Right cardiac atrium (tissue), 5 donors: ENCODE measurements at regions not wholly inside any gene's neighbourhood (a gene's known extent, or its start where the extent isn't known, plus 50 kb on each side); places are given as distances from the start of the nearest gene placed in this dataset.

ENCODE experiments used
- ATAC-seq, 2 donors: fragments of 200-7000 bp; cut with Tn5 transposase; one replicate each; pipeline versions ENCODE4 v1.8.0 to v1.9.1; 2020; ENCODE audit warnings: moderate library complexity in 2 of 2, mild to moderate bottlenecking in 1 of 2
- DNase-seq, 3 donors: peaks; one replicate each; pipeline ENCODE4 v3.0.0-alpha.2; 2020
- H3K27ac ChIP-seq: one replicate; pipeline ENCODE4 v1.5.1; 2013; ENCODE audit warnings: mild to moderate bottlenecking, low read length, control low read depth, moderate library complexity
- H3K27me3 ChIP-seq: one replicate; pipeline ENCODE4 v1.6.1; 2013; ENCODE audit not compliant: control insufficient read depth, insufficient read depth
- H3K4me1 ChIP-seq: one replicate; pipeline ENCODE4 v1.6.1; 2013; ENCODE audit warnings: low read length; ENCODE audit not compliant: control insufficient read depth, insufficient read depth
- H3K4me3 ChIP-seq: one replicate; pipeline ENCODE4 v1.5.1; 2013; ENCODE audit warnings: low read length, control low read depth
- H3K9me3 ChIP-seq: one replicate; pipeline ENCODE4 v1.6.1; 2013; ENCODE audit warnings: low read length; ENCODE audit not compliant: control insufficient read depth
- WGBS: extraction: QIAGEN DNeasy Blood & Tissue Kit; methylation state at CpG from one replicate; pipeline ENCODE4 v1.1.7; 2013; 5-methylcytosine and 5-hydroxymethylcytosine counted together
- intact Hi-C, 4 donors: fragments of 100-400 bp; cut with DNase I; formaldehyde crosslinking; loops; one replicate each; pipeline versions ENCODE4 v1.11.0 to v1.14.0; 2022 to 2023
- donor health status: healthy with polysubstance abuse.
- donor health status: DM: no; HTN: yes; CAD: no.
- donor health status: DM: no; HTN: no; CAD: no.
- donor health status: DM: no; HTN: yes; CAD: no; lungs with severe emphysema.
- donor health status: DM: yes; HTN: yes; CAD: no.

DNA sequence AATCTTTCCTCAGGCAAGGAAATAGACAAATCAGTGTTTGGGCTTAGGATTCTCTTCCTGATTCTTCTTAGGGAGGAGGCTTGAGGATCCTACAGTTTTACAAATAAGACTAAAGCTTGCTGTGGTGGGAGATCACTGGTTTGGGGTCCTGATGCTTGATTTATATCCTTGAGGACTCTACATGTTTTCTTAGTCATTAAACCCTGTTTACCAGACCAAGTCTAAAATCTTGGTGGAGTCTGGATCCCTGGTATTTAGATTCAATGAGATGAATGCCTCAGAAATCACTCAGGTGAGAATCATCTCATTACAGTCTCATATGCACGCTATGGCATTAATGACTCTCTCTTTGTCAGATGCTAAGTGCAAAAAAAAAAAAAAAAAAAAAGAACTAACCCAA is 304.3 kb upstream of the SALL1 start:
- no peaks in the 10 kb centered on the region for H3K27me3 ChIP-seq
- intact Hi-C loops: no loop called here
- H3K4me1 ChIP-seq: no peaks in the 10 kb centered on the region
- no peak for ATAC-seq
- no peaks in the 10 kb centered on the region for H3K9me3 ChIP-seq
- 82% methylated on average over 1 of the region's 1 CpG for WGBS
- H3K27ac ChIP-seq: no peak overlapping the region
- H3K4me3 ChIP-seq: no peak overlapping the region
- DNase-seq: no peak

GRCh38 chr16:51453251-51453650 is 302.2 kb upstream of the SALL1 start:
- intact Hi-C loops: no loop called here
- Histone ChIP-seq H3K4me3 (no peak overlapping the region), H3K4me1 (no peaks in the 10 kb centered on the region), H3K27ac (no peak overlapping the region), H3K9me3 (no peaks in the 10 kb centered on the region), H3K27me3 (no peaks in the 10 kb centered on the region)
- WGBS: 69% methylated on average over 1 of the region's 1 CpG
- no peak for ATAC-seq
- DNase-seq: no peak

GRCh38 chr16:51450909-51451308 is 299.8 kb upstream of the SALL1 start:
- Histone ChIP-seq H3K4me3 (no peak overlapping the region), H3K9me3 (no peaks in the 10 kb centered on the region), H3K27ac (no peak overlapping the region), H3K4me1 (no peaks in the 10 kb centered on the region), H3K27me3 (no peaks in the 10 kb centered on the region)
- WGBS: 65% methylated on average over 3 of the region's 3 CpGs
- intact Hi-C loops: no loop called here
- no peak for DNase-seq
- ATAC-seq: no peak

GRCh38 chr16:51450376-51450775 is 299.3 kb upstream of the SALL1 start:
- intact Hi-C loops: no loop called here
- no peak for ATAC-seq
- 36% methylated on average over 7 of the region's 7 CpGs for WGBS
- H3K9me3 ChIP-seq: no peaks in the 10 kb centered on the region
- DNase-seq: no peak
- H3K27ac ChIP-seq: no peak overlapping the region
- no peaks in the 10 kb centered on the region for H3K27me3 ChIP-seq
- no peak overlapping the region for H3K4me3 ChIP-seq
- no peaks in the 10 kb centered on the region for H3K4me1 ChIP-seq

- H3K4me3 ChIP-seq: no peak overlapping the region
- no peak for DNase-seq
- 24% methylated on average over 8 of the region's 8 CpGs for WGBS
- ATAC-seq: no peak
- intact Hi-C loops: no loop called here
- H3K9me3 ChIP-seq: no peaks in the 10 kb centered on the region
- no peaks in the 10 kb centered on the region for H3K4me1 ChIP-seq
- H3K27me3 ChIP-seq: no peaks in the 10 kb centered on the region
- H3K27ac ChIP-seq: no peak overlapping the region
Observed at GRCh38 chr16:51449441-51449840, 298.4 kb upstream of the SALL1 start.

GRCh38 chr16:51445250-51445649 is 294.2 kb upstream of the SALL1 start:
- intact Hi-C loops: no loop called here
- no peak for DNase-seq
- no peak overlapping the region for H3K4me3 ChIP-seq
- H3K4me1 ChIP-seq: no peaks in the 10 kb centered on the region
- no peaks in the 10 kb centered on the region for H3K9me3 ChIP-seq
- no peak for ATAC-seq
- no peak overlapping the region for H3K27ac ChIP-seq
- H3K27me3 ChIP-seq: no peaks in the 10 kb centered on the region
- WGBS: 60% methylated on average over 4 of the region's 4 CpGs

DNA sequence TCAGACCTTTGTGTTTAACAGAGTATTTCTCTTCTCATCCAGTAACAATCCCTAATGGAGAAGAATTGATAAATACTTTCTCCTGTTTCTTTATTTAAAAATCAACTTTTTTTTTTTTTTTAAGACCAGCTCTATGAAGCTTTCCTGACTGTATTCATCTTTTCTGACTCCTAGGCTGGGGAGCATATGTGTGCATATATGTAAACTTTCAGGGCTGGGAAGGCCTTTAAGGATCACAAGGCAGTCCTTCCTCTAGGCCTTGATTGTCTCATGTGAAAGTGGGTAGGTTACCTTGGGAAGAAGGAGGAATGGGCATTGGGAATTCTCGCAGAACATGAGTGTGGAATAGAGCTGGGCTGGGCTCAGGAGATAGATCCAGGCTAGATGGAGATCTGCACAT is 292.9 kb upstream of the SALL1 start:
- Histone ChIP-seq H3K4me3 (no peak overlapping the region), H3K27ac (no peak overlapping the region), H3K27me3 (peaks cover 4% of the 10 kb centered on the region), H3K9me3 (no peaks in the 10 kb centered on the region), H3K4me1 (no peaks in the 10 kb centered on the region)
- 85% methylated on average over 1 of the region's 1 CpG for WGBS
- DNase-seq: no peak
- intact Hi-C loops: no loop called here
- no peak for ATAC-seq

GRCh38 chr16:51442141-51442870 is 291.2 kb upstream of the SALL1 start:
- intact Hi-C loops: no loop called here
- H3K9me3 ChIP-seq: no peaks in the 10 kb centered on the region
- DNase-seq: no peak
- H3K27ac ChIP-seq: no peak overlapping the region
- ATAC-seq: no peak
- H3K4me3 ChIP-seq: no peak overlapping the region
- H3K4me1 ChIP-seq: no peaks in the 10 kb centered on the region
- WGBS: 64% methylated on average over 8 of the region's 8 CpGs
- H3K27me3 ChIP-seq: peaks cover 4% of the 10 kb centered on the region

- DNase-seq (no peak), ATAC-seq (no peak)
- no peaks in the 10 kb centered on the region for H3K9me3 ChIP-seq
- intact Hi-C loops: no loop called here
- no peak overlapping the region for H3K27ac ChIP-seq
- peaks cover 4% of the 10 kb centered on the region for H3K27me3 ChIP-seq
- WGBS: 15% methylated on average over 14 of the region's 14 CpGs
- no peaks in the 10 kb centered on the region for H3K4me1 ChIP-seq
- H3K4me3 ChIP-seq: no peak overlapping the region
Observed at GRCh38 chr16:51440131-51440889, 289.2 kb upstream of the SALL1 start.

GRCh38 chr16:51439271-51439670 is 288.2 kb upstream of the SALL1 start:
- no peak for DNase-seq
- no peak for ATAC-seq
- Histone ChIP-seq H3K27me3 (peaks cover 4% of the 10 kb centered on the region), H3K4me1 (no peaks in the 10 kb centered on the region), H3K9me3 (no peaks in the 10 kb centered on the region), H3K27ac (no peak overlapping the region), H3K4me3 (no peak overlapping the region)
- intact Hi-C loops: no loop called here
- 67% methylated on average over 5 of the region's 5 CpGs for WGBS

DNA sequence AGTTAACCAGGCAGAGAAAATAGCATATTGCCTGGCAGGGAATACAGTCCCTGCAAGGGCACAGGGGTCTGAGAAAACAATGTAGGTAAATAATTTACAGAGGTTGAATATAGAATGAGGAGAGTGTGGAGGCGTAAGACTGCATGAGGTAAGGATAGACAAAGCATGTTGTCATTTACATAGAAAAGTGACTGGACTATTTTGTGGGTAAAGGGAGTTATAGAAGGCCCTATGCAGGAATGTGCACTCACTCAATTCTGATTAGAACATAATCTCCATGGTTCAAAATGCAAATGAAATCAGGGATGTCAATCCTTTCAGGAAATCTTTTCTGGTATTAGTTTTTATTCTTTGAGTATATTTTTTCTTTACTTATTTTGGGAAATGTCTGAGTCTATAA is 285.7 kb upstream of the SALL1 start:
- WGBS: 86% methylated on average over 1 of the region's 1 CpG
- no peaks in the 10 kb centered on the region for H3K4me1 ChIP-seq
- intact Hi-C loops: no loop called here
- H3K27ac ChIP-seq: no peak overlapping the region
- H3K4me3 ChIP-seq: no peak overlapping the region
- DNase-seq: no peak
- H3K27me3 ChIP-seq: peaks cover 4% of the 10 kb centered on the region
- H3K9me3 ChIP-seq: no peaks in the 10 kb centered on the region
- ATAC-seq: no peak
